BJ (cell line): ENCODE measurements at regions not wholly inside any gene's neighbourhood (a gene's known extent, or its start where the extent isn't known, plus 50 kb on each side); places are given as distances from the start of the nearest gene placed in this dataset.

Experiments
- CTCF ChIA-PET: fragments of 350-600 bp; formaldehyde crosslinking; extraction: SDS; loops from one replicate; lab custom pipeline; 2021; ENCODE audit warnings: antibody characterized with exemption, inconsistent platforms; lab: Yijun Ruan, JAX
- POLR2A ChIA-PET: fragments of 300-600 bp; sonication (Branson Sonifier 250); formaldehyde crosslinking; extraction: SDS; loops from one replicate; lab custom pipeline; 2021; ENCODE audit warnings: antibody characterized with exemption; lab: Charles Lee
- DNase-seq: peaks from one replicate; pipeline ENCODE4 v3.0.0-alpha.2; 2011; ENCODE audit warnings: low read depth
- H3K27me3 ChIP-seq: 2 replicates; pipeline ENCODE4 v1.6.0; 2011; ENCODE audit warnings: low read length; ENCODE audit not compliant: control insufficient read depth, insufficient read depth
- H3K36me3 ChIP-seq: 2 replicates; pipeline ENCODE4 v1.5.1; 2011; ENCODE audit warnings: low read length; ENCODE audit not compliant: control insufficient read depth, insufficient read depth
- H3K4me3 ChIP-seq: 2 replicates; pipeline ENCODE4 v1.5.1; 2011; ENCODE audit warnings: low read depth, mild to moderate bottlenecking, control low read depth, low read length
- TF ChIP-seq, protein P1 (sequence below): IDR thresholded peaks from 2 replicates; pipeline ENCODE4 v1.5.1; 2011; ENCODE audit warnings: low read depth, mild to moderate bottlenecking, control low read depth, inconsistent platforms, low read length, moderate library complexity; ENCODE audit not compliant: insufficient read depth

DNA sequence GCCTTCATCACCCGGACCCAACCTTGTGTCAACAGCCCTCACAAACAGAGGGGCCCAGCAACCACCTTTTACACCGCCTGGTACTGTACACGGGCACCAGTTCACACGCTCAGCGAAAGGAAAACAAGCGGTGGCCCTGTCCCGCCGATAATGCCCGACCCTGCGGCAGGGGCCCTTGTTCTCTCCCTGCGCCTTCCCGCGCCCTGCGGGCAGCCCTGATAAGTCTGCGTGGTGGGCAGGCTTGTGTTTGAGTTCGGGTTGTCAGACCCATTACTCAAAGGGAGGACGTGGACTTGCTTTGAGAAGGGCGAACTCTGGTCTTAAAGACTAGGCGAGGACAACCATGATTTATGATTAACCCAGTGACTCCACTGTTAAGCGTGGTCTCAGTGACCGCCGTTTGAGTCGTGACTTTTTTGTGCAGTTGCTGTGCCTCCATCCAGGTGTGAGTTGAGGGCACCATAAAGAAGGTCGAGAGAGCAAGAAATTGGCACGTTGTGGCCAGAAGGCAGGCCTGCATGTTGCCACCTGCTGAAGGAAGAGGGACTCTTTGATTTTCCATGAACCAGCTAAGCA, 167.4 kb upstream of the GATA6 start:
- Histone ChIP-seq H3K4me3 (no peak overlapping the region), H3K27me3 (no peaks in the 10 kb centered on the region), H3K36me3 (no peaks in the 10 kb centered on the region)
- TF ChIP-seq, protein P1, sequence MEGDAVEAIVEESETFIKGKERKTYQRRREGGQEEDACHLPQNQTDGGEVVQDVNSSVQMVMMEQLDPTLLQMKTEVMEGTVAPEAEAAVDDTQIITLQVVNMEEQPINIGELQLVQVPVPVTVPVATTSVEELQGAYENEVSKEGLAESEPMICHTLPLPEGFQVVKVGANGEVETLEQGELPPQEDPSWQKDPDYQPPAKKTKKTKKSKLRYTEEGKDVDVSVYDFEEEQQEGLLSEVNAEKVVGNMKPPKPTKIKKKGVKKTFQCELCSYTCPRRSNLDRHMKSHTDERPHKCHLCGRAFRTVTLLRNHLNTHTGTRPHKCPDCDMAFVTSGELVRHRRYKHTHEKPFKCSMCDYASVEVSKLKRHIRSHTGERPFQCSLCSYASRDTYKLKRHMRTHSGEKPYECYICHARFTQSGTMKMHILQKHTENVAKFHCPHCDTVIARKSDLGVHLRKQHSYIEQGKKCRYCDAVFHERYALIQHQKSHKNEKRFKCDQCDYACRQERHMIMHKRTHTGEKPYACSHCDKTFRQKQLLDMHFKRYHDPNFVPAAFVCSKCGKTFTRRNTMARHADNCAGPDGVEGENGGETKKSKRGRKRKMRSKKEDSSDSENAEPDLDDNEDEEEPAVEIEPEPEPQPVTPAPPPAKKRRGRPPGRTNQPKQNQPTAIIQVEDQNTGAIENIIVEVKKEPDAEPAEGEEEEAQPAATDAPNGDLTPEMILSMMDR: no peak
- CTCF ChIA-PET: no interaction called here
- POLR2A ChIA-PET: no interaction called here
- no peak for DNase-seq

DNA sequence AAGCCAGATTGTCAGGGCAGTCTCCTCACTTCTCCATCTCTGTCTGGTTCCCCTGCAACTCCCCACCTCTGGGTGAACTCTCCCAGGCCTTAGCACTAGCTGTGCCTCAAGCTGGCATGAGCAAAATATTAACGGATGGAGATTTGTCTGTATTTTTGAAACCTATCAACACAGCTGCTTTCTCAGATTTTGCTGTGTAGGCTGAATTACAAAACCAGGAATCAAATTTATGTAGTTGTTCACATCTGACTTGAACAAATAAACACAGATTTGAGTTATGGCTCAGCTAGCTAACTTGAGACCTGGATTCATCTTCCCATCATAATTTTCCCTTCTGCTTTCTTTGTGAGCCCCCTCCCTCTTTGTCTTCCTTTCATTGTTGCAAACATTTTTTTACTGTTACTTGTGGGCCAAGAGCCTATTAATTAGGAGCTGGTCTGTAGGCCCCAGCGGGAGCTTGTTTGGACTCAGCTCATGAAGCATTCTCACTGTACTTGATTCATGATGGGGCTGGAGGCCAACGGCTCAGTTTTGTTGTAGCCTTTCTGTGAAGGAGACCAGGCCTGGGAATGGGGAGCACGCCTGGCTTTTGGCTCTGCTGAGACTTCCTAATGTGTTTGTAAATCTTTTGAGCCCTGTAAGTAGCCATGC, 164.1 kb upstream of the GATA6 start:
- DNase-seq: no peak
- CTCF ChIA-PET: no interaction called here

GRCh38 chr18:22006458-22006857, 162.9 kb upstream of the GATA6 start:
- Histone ChIP-seq H3K36me3 (no peaks in the 10 kb centered on the region), H3K27me3 (no peaks in the 10 kb centered on the region), H3K4me3 (no peak overlapping the region)
- TF ChIP-seq, protein P1: no peak
- ChIA-PET CTCF (interaction anchor here (1.5 kb wide), 1 partner anchor 9 kb away, joined by 7 read pairs; no protein-coding TSS in a partner anchor), POLR2A (no interaction called here)
- no peak for DNase-seq

More for the DNA sequence above, 164.1 kb upstream of the GATA6 start:
- Histone ChIP-seq H3K4me3 (no peak overlapping the region), H3K36me3 (no peaks in the 10 kb centered on the region), H3K27me3 (no peaks in the 10 kb centered on the region)
- TF ChIP-seq, protein P1: no peak
- POLR2A ChIA-PET: no interaction called here

GRCh38 chr18:22009242-22009641, 160.1 kb upstream of the GATA6 start:
- no peak for DNase-seq
- Histone ChIP-seq H3K27me3 (no peaks in the 10 kb centered on the region), H3K36me3 (no peaks in the 10 kb centered on the region), H3K4me3 (no peak overlapping the region)
- CTCF ChIA-PET: no interaction called here
- TF ChIP-seq, protein P1: no peak
- POLR2A ChIA-PET: no interaction called here

- Histone ChIP-seq H3K27me3 (no peaks in the 10 kb centered on the region), H3K4me3 (no peak overlapping the region), H3K36me3 (no peaks in the 10 kb centered on the region)
- DNase-seq: no peak
- ChIA-PET POLR2A (no interaction called here), CTCF (interaction anchor here (0.7 to 4.0 kb wide), 3 partner anchors 16 to 544 kb away, joined by 3 to 12 read pairs (median 4); no protein-coding TSS in a partner anchor)
- TF ChIP-seq, protein P1: no peak
Observed at GRCh38 chr18:22013993-22014392, 155.4 kb upstream of the GATA6 start.
